ENCODE measurements at regions not wholly inside any gene's neighbourhood (a gene's known extent, or its start where the extent isn't known, plus 50 kb on each side); places are given as distances from the start of the nearest gene placed in this dataset.

DNA sequence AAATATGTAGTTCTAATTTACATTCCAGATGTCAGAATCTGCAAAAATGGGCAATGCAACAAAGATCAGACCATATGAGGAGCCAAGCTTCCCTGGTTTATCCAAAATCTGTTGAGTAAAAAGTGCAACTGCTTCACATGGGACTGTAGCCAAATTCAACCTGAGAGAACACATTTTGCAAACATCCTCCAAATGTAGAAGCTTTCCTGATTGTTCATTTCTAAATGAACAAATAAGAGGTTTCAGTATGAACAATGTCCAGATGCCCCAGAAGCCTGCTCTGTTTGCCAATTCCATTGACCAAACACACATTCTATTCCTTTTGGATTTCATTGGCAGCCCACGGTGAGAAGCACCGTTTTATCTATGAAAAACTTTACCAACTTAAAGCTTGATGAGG lies 117.9 kb upstream of the OSR1 start:
- no peaks in the 10 kb centered on the region for H4K20me1 ChIP-seq (ENCODE audit: control insufficient read depth, insufficient read depth, insufficient read length)
- no peak overlapping the region for H3K56ac ChIP-seq (ENCODE audit: insufficient read length, low read depth, low read length)
- no peaks in the 10 kb centered on the region; the same call in 1 of the 2 replicates for H3K27me3 Mint-ChIP-seq (ENCODE audit: low read depth)
- H3K14ac ChIP-seq (ENCODE audit: insufficient read depth, low read length): no peak overlapping the region
- H3K9me3 ChIP-seq (ENCODE audit: control insufficient read depth, low read depth, low read length): no peaks in the 10 kb centered on the region
- H3K23ac ChIP-seq (ENCODE audit: insufficient read length, low read depth, low read length): no peak overlapping the region
- H3K9ac ChIP-seq (ENCODE audit: extremely low read depth, insufficient read length, low read length): no peak overlapping the region
- H3K36me3 Mint-ChIP-seq (ENCODE audit: insufficient read depth in 1 of 3, low read depth in 3 of 3): no peaks in the 10 kb centered on the region
- H4K5ac ChIP-seq (ENCODE audit: insufficient read length, low read depth, low read length): no peak overlapping the region
- H4K8ac ChIP-seq (replicated peaks; ENCODE audit: insufficient read length, low read depth, low read length): no peak overlapping the region
- H3K79me1 ChIP-seq (ENCODE audit: insufficient read depth, low read depth, low read length, poor library complexity, severe bottlenecking): no peaks in the 10 kb centered on the region
- no peaks in the 10 kb centered on the region for H3K9me3 Mint-ChIP-seq
- no peak overlapping the region for H2AK5ac ChIP-seq (ENCODE audit: insufficient read length, low read length)
- no peak overlapping the region for H2AFZ ChIP-seq (ENCODE audit: low read length)
- peaks cover 20 to 23% of the 10 kb centered on the region in 2 experiments for H3K4me1 Mint-ChIP-seq
- H3K27me3 ChIP-seq (ENCODE audit: insufficient read depth, low read length): no peaks in the 10 kb centered on the region
- no peak overlapping the region for H2BK5ac ChIP-seq (ENCODE audit: insufficient read length, low read length)
- H3K4me1 ChIP-seq (ENCODE audit: insufficient read depth, low read length): no peaks in the 10 kb centered on the region
- H3K27ac ChIP-seq (ENCODE audit: insufficient read length, low read depth, low read length): no peak overlapping the region
- H3K4me2 ChIP-seq (ENCODE audit: insufficient read depth, insufficient read length, low read length): no peak overlapping the region
- H3K4ac ChIP-seq (ENCODE audit: low read depth, low read length): no peak overlapping the region
- H3K4me3 Mint-ChIP-seq: no peak overlapping the region
- WGBS (ENCODE audit: extremely low coverage, insufficient read length, low lambda C conversion rate): no CpG with 5 or more reads among the region's 2 CpGs
- no peak overlapping the region for H3K27ac Mint-ChIP-seq
- H3K23me2 ChIP-seq (ENCODE audit: insufficient read length, low read depth, low read length, poor library complexity, severe bottlenecking): no peaks in the 10 kb centered on the region
- H3K18ac ChIP-seq (ENCODE audit: insufficient read length, low read depth, low read length): no peak overlapping the region
- DNase-seq: no peak
- no peak for TF ChIP-seq CTCF (conservative IDR thresholded peaks at IDR 0.05)
- H2BK12ac ChIP-seq (ENCODE audit: insufficient read length, low read depth, low read length): no peak overlapping the region
- no peak overlapping the region for H2BK15ac ChIP-seq (ENCODE audit: low read depth, low read length)
- H3T11ph ChIP-seq (ENCODE audit: low read length): no peak overlapping the region
- H2BK120ac ChIP-seq (ENCODE audit: low read depth, low read length, poor library complexity, severe bottlenecking): no peak overlapping the region
- H2BK20ac ChIP-seq (ENCODE audit: low read depth, low read length, poor library complexity, severe bottlenecking): no peak overlapping the region
- no peak overlapping the region for H4K91ac ChIP-seq (ENCODE audit: insufficient read length, low read depth, low read length)
- H3K79me2 ChIP-seq (ENCODE audit: insufficient read depth, low read length): no peaks in the 10 kb centered on the region

Data from H9 (cell line).